Activated naive CD4-positive, alpha-beta T cell treated with anti-CD3 and anti-CD28 coated beads, Interleukin-2, amount 50 U/mL, for 16 hours (primary cell): ENCODE measurements at regions not wholly inside any gene's neighbourhood (a gene's known extent, or its start where the extent isn't known, plus 50 kb on each side); places are given as distances from the start of the nearest gene placed in this dataset.

Experiments
- DNase-seq: peaks from one replicate; pipeline ENCODE4 v3.0.0-alpha.2; 2020

- DNase-seq = no peak
These were observed 67.6 kb downstream of the NMUR2 start for GRCh38 chr5:152337484-152337883.

- no peak for DNase-seq
These were observed 69.6 kb downstream of the NMUR2 start for GRCh38 chr5:152335461-152335860.

- DNase-seq = no peak
These were observed 72.2 kb downstream of the NMUR2 start for GRCh38 chr5:152332716-152333460.

- DNase-seq = no peak
These were observed 73.4 kb downstream of the NMUR2 start for GRCh38 chr5:152331718-152332117.

GRCh38 chr5:152331006-152331405 is 74.1 kb downstream of the NMUR2 start:
- no peak for DNase-seq

GRCh38 chr5:152329761-152330283 is 75.3 kb downstream of the NMUR2 start:
- DNase-seq = no peak

- no peak for DNase-seq
These were observed 75.9 kb downstream of the NMUR2 start for GRCh38 chr5:152329207-152329606.

- DNase-seq = no peak
These were observed 89.1 kb downstream of the NMUR2 start for GRCh38 chr5:152315942-152316341.

GRCh38 chr5:152314196-152314829 is 90.8 kb downstream of the NMUR2 start:
- DNase-seq = no peak

GRCh38 chr5:152309926-152310450 is 95.1 kb downstream of the NMUR2 start:
- DNase-seq = no peak

- DNase-seq = no peak
These were observed 98.7 kb downstream of the NMUR2 start for GRCh38 chr5:152306386-152306785.

- no peak for DNase-seq
These were observed 99.6 kb downstream of the NMUR2 start for GRCh38 chr5:152305525-152305924.

GRCh38 chr5:152303841-152304240 is 101.2 kb downstream of the NMUR2 start:
- no peak for DNase-seq

GRCh38 chr5:152297866-152298265 is 107.2 kb downstream of the NMUR2 start:
- DNase-seq = no peak

- DNase-seq = no peak
These were observed 111.9 kb downstream of the NMUR2 start for GRCh38 chr5:152293189-152293588.

- no peak for DNase-seq
These were observed 114.9 kb downstream of the NMUR2 start for GRCh38 chr5:152290181-152290580.

- no peak for DNase-seq
These were observed 116.0 kb downstream of the NMUR2 start for GRCh38 chr5:152288917-152289595.

GRCh38 chr5:152288499-152288898 is 116.6 kb downstream of the NMUR2 start:
- no peak for DNase-seq

GRCh38 chr5:152285764-152286163 is 119.3 kb downstream of the NMUR2 start:
- DNase-seq = no peak

- no peak for DNase-seq
These were observed 122.7 kb downstream of the NMUR2 start for GRCh38 chr5:152282331-152282730.

- no peak for DNase-seq
These were observed 127.1 kb downstream of the NMUR2 start for GRCh38 chr5:152277936-152278335.

- no peak for DNase-seq
These were observed 130.9 kb downstream of the NMUR2 start for GRCh38 chr5:152274224-152274623.

- no peak for DNase-seq
These were observed 133.7 kb downstream of the NMUR2 start for GRCh38 chr5:152271420-152271819.

- no peak for DNase-seq
These were observed 135.0 kb downstream of the NMUR2 start for GRCh38 chr5:152270096-152270495.
